ENCODE measurements at regions not wholly inside any gene's neighbourhood (a gene's known extent, or its start where the extent isn't known, plus 50 kb on each side); places are given as distances from the start of the nearest gene placed in this dataset.

DNA sequence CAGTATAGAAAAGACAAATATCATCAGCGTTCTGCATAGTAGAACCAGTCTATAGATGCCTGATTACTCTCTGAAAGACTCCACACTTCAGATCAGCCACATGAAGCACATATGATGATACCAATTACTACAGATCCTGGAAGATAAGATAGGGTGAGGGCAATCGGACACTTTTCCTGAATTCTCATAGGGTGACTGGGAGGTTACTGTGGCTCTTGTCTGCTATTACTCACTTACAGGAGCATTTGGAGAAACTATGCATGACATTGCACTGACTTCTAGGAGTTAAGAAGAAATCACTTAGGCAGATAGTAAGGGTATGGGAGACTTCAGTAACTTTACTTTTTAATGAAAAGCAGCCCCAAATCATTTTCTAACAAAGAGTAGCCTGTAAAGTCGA is 1140.9 kb downstream of the XPNPEP1 start:
- Histone ChIP-seq H3K4me1 (ENCODE audit: control insufficient read depth in 2 of 3, insufficient read depth in 2 of 3, low read depth in 1 of 3, low read length in 3 of 3) (no peaks in the 10 kb centered on the region), H3K36me3 (ENCODE audit: control insufficient read depth in 2 of 3, insufficient read depth in 3 of 3, low read length in 3 of 3) (no peaks in the 10 kb centered on the region), H3K4me3 (ENCODE audit: low read length in 3 of 3) (no peak overlapping the region), H3K9me3 (ENCODE audit: control insufficient read depth in 2 of 3, insufficient read depth in 1 of 3, low read length in 3 of 3) (peaks cover 0 to 5% (median 3%) of the 10 kb centered on the region in 3 donors), H3K9ac (ENCODE audit: low read length in 3 of 3) (no peak overlapping the region), H3K27me3 (ENCODE audit: control insufficient read depth, insufficient read depth, low read length) (no peaks in the 10 kb centered on the region), H3K27ac (ENCODE audit: low read depth in 2 of 2, low read length in 2 of 2) (no peak overlapping the region)
- FAIRE-seq (no peak), DNase-seq (no peak)
- TF ChIP-seq, protein P1, sequence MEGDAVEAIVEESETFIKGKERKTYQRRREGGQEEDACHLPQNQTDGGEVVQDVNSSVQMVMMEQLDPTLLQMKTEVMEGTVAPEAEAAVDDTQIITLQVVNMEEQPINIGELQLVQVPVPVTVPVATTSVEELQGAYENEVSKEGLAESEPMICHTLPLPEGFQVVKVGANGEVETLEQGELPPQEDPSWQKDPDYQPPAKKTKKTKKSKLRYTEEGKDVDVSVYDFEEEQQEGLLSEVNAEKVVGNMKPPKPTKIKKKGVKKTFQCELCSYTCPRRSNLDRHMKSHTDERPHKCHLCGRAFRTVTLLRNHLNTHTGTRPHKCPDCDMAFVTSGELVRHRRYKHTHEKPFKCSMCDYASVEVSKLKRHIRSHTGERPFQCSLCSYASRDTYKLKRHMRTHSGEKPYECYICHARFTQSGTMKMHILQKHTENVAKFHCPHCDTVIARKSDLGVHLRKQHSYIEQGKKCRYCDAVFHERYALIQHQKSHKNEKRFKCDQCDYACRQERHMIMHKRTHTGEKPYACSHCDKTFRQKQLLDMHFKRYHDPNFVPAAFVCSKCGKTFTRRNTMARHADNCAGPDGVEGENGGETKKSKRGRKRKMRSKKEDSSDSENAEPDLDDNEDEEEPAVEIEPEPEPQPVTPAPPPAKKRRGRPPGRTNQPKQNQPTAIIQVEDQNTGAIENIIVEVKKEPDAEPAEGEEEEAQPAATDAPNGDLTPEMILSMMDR (IDR thresholded peaks at IDR 0.05; ENCODE audit: borderline replicate concordance, extremely low read depth, insufficient read depth), result no peak
- intact Hi-C loops (cut with DNase I), result no loop called here

DNA sequence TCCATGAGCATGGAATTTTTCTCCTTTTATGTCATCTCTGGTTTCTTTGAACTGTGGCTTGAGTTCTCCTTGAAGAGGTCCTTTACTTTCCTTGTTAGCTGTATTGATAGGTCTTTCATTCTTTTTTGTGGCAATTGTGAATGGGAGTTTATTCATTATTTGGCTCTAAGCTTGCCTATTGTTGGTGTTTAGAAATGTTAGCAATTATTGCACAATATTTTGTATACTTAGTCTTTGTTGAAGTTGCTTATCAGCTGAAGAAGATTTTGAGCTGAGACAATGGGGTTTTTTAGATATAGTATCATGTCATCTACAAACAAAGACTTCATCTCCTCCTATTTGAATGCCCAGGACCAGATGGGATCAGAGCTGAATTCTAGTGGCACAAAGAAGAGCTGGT is 1143.8 kb downstream of the XPNPEP1 start:
- H3K27me3 ChIP-seq (ENCODE audit: control insufficient read depth, insufficient read depth, low read length), result no peaks in the 10 kb centered on the region
- FAIRE-seq, result no peak

DNA sequence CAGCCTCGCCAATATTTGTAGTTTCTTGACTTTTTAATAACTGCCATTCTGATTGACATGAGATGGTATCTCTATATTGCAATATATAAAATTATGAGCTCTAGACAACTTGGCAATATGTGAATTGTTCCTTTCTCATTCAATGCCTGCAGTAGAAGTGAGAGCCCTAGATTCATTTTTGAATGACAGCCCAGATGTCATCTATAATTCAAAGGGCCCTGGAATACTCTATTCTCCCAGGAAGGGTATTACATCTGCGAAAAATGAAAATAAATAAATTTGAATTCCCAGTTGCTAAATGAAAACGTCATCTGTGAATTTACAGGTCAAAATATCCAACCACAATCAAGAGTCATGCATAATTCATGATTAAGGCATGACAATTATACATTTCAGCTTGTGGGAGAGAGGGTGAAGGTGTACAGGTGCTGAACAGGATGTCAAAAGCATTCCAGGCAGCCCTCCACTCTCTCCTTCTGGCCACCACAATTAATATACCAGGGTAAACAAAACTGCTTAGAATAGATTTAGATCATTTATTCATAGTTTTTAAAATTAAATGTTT is 1147.3 kb downstream of the XPNPEP1 start:
- intact Hi-C loops (cut with DNase I), result no loop called here
- Histone ChIP-seq H3K4me1 (ENCODE audit: control insufficient read depth in 2 of 3, insufficient read depth in 2 of 3, low read depth in 1 of 3, low read length in 3 of 3) (no peaks in the 10 kb centered on the region), H3K27ac (ENCODE audit: low read depth in 2 of 2, low read length in 2 of 2) (no peak overlapping the region), H3K9ac (ENCODE audit: low read length in 3 of 3) (no peak overlapping the region), H3K4me3 (ENCODE audit: low read length in 3 of 3) (no peak overlapping the region), H3K9me3 (ENCODE audit: control insufficient read depth in 2 of 3, insufficient read depth in 1 of 3, low read length in 3 of 3) (no peaks in the 10 kb centered on the region), H3K36me3 (ENCODE audit: control insufficient read depth in 2 of 3, insufficient read depth in 3 of 3, low read length in 3 of 3) (no peaks in the 10 kb centered on the region), H3K27me3 (ENCODE audit: control insufficient read depth, insufficient read depth, low read length) (no peaks in the 10 kb centered on the region)
- no peak for DNase-seq
- FAIRE-seq, result no peak
- TF ChIP-seq, protein P1 (IDR thresholded peaks at IDR 0.05; ENCODE audit: borderline replicate concordance, extremely low read depth, insufficient read depth), result no peak

More for the DNA sequence above, 1143.8 kb downstream of the XPNPEP1 start:
- Histone ChIP-seq H3K9ac (ENCODE audit: low read length in 3 of 3) (no peak overlapping the region), H3K4me3 (ENCODE audit: low read length in 3 of 3) (no peak overlapping the region), H3K36me3 (ENCODE audit: control insufficient read depth in 2 of 3, insufficient read depth in 3 of 3, low read length in 3 of 3) (no peaks in the 10 kb centered on the region), H3K27ac (ENCODE audit: low read depth in 2 of 2, low read length in 2 of 2) (no peak overlapping the region), H3K4me1 (ENCODE audit: control insufficient read depth in 2 of 3, insufficient read depth in 2 of 3, low read depth in 1 of 3, low read length in 3 of 3) (no peaks in the 10 kb centered on the region), H3K9me3 (ENCODE audit: control insufficient read depth in 2 of 3, insufficient read depth in 1 of 3, low read length in 3 of 3) (peaks cover 0 to 3% (median under 1%) of the 10 kb centered on the region in 3 donors)
- intact Hi-C loops (cut with DNase I), result no loop called here
- TF ChIP-seq, protein P1 (IDR thresholded peaks at IDR 0.05; ENCODE audit: borderline replicate concordance, extremely low read depth, insufficient read depth), result no peak
- DNase-seq, result no peak

DNA sequence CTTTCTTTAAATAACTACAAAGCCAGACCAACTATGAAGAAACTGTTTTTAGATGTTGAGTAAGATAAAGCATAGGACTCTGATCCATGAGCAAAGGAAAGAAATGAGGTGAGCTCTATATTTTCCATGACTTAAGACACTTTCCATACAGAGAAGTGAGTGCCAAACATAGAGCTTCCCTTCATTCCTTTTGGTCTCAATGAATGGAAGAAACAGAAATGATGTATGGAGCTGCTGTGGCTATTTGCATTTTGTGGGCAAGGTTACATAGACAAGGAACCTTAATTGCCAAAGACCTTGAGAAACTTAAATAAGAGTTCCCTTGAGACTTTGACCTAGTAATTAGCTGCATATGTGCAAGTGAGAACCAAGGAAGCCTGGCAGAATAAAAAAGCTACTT is 1152.2 kb downstream of the XPNPEP1 start:
- Histone ChIP-seq H3K4me1 (ENCODE audit: control insufficient read depth in 2 of 3, insufficient read depth in 2 of 3, low read depth in 1 of 3, low read length in 3 of 3) (no peaks in the 10 kb centered on the region), H3K9me3 (ENCODE audit: control insufficient read depth in 2 of 3, insufficient read depth in 1 of 3, low read length in 3 of 3) (no peaks in the 10 kb centered on the region), H3K27me3 (ENCODE audit: control insufficient read depth, insufficient read depth, low read length) (no peaks in the 10 kb centered on the region), H3K9ac (ENCODE audit: low read length in 3 of 3) (no peak overlapping the region), H3K36me3 (ENCODE audit: control insufficient read depth in 2 of 3, insufficient read depth in 3 of 3, low read length in 3 of 3) (no peaks in the 10 kb centered on the region), H3K27ac (ENCODE audit: low read depth in 2 of 2, low read length in 2 of 2) (no peak overlapping the region), H3K4me3 (ENCODE audit: low read length in 3 of 3) (no peak overlapping the region)
- TF ChIP-seq, protein P1 (IDR thresholded peaks at IDR 0.05; ENCODE audit: borderline replicate concordance, extremely low read depth, insufficient read depth), result no peak
- DNase-seq (no peak), FAIRE-seq (no peak)
- intact Hi-C loops (cut with DNase I), result no loop called here

Data from kidney (tissue), 13 donors.